SK-N-SH (cell line): ENCODE measurements at regions not wholly inside any gene's neighbourhood (a gene's known extent, or its start where the extent isn't known, plus 50 kb on each side); places are given as distances from the start of the nearest gene placed in this dataset.

Experiments
- CTCF ChIP-seq: fragments of 200-600 bp; sonication (generic); IDR thresholded peaks from 2 replicates; pipeline ENCODE4 v1.6.1; 2017; ENCODE audit warnings: antibody characterized with exemption, mild to moderate bottlenecking, moderate library complexity
- EP300 ChIP-seq, 2 experiments: IDR thresholded peaks; 2 replicates each; pipeline versions ENCODE4 v1.4.0 to v1.6.1; 2012; ENCODE audit warnings: borderline replicate concordance in 1 of 2, low read depth in 1 of 2, low read length in 1 of 2
- EZH2phosphoT487 ChIP-seq: fragments of 200-600 bp; sonication (generic); IDR thresholded peaks from 2 replicates; pipeline ENCODE4 v1.6.1; 2017; ENCODE audit warnings: low read depth, mixed run types, mild to moderate bottlenecking, antibody characterized with exemption, moderate library complexity, borderline replicate concordance
- JUND ChIP-seq: IDR thresholded peaks from 2 replicates; pipeline ENCODE4 v1.4.0; 2012
- MAX ChIP-seq: IDR thresholded peaks from 2 replicates; pipeline ENCODE4 v1.4.0; 2012; ENCODE audit warnings: low read depth
- MXI1 ChIP-seq: IDR thresholded peaks from 2 replicates; pipeline ENCODE4 v1.6.1; 2012; ENCODE audit warnings: mild to moderate bottlenecking, low read depth, low read length, improper control_type of control experiment
- NFIC ChIP-seq: IDR thresholded peaks from 2 replicates; pipeline ENCODE4 v1.4.0; 2012; ENCODE audit warnings: borderline replicate concordance
- POLR2AphosphoS5 ChIP-seq: IDR thresholded peaks from 2 replicates; pipeline ENCODE4 v1.6.1; 2012; ENCODE audit warnings: low read depth, low read length
- REST ChIP-seq: IDR thresholded peaks from 2 replicates; pipeline ENCODE4 v1.6.1; 2012; ENCODE audit warnings: mild to moderate bottlenecking, low read depth, low read length, moderate library complexity
- RXRA ChIP-seq: IDR thresholded peaks from 2 replicates; pipeline ENCODE4 v1.4.0; 2012; ENCODE audit warnings: low read depth, mild to moderate bottlenecking, borderline replicate concordance
- SIN3A ChIP-seq: IDR thresholded peaks from 2 replicates; pipeline ENCODE4 v1.6.1; 2012; ENCODE audit warnings: low read depth, mild to moderate bottlenecking, low read length, moderate library complexity, borderline replicate concordance
- SMC3 ChIP-seq: IDR thresholded peaks from 2 replicates; pipeline ENCODE4 v1.6.1; 2012; ENCODE audit warnings: low read depth, low read length, improper control_type of control experiment
- TAF1 ChIP-seq: IDR thresholded peaks from 2 replicates; pipeline ENCODE4 v1.6.1; 2012; ENCODE audit warnings: low read depth, mild to moderate bottlenecking, low read length, moderate library complexity, borderline replicate concordance
- YY1 ChIP-seq: IDR thresholded peaks from 2 replicates; pipeline ENCODE4 v1.4.0; 2012; ENCODE audit warnings: low read depth, mild to moderate bottlenecking

DNA sequence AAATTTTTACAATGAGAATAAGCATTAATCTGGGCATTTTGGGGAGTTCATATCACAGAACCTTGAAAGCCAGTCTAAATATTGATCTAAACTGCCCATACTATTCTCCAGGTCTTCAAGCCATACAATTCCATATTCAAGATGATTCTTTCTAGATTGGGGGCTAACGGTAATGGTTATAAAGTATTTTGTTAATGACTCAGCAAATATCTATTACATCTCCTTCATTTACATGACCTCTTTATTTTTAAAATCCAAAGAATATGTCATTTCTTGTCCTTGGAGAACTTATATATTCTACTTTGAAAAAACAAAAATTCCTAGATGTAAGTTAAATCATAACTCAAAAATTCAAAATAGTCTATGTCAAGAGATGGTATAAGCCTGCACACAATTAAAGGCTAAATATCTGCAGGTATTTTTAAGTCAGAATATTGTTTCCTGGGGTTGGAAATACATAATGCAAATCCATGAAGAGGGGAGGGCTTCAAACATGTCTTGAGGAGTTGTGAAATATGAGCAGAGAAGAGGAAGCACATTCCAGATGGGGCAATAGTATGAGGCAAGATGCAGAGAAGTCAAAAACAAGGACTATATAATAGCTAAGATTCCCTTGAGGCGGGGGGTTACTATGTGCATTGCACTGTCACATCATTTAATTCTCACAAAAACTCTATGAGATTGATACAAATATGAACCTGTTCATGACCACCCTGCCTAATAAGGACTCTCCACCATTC lies 526.4 kb downstream of the NR2F1-AS1 start:
- TF ChIP-seq CTCF (no peak), TAF1 (no peak), SMC3 (no peak), NFIC (no peak), POLR2AphosphoS5 (no peak), MAX (no peak), RXRA (no peak), REST (no peak), YY1 (no peak), JUND (no peak), EP300 (IDR thresholded peaks at IDR 0.05; ENCODE audit: borderline replicate concordance in 1 of 2, low read depth in 1 of 2, low read length in 1 of 2) (no peak), EZH2phosphoT487 (no peak), SIN3A (no peak), MXI1 (no peak)
